ENCODE measurements at regions not wholly inside any gene's neighbourhood (a gene's known extent, or its start where the extent isn't known, plus 50 kb on each side); places are given as distances from the start of the nearest gene placed in this dataset.

DNA sequence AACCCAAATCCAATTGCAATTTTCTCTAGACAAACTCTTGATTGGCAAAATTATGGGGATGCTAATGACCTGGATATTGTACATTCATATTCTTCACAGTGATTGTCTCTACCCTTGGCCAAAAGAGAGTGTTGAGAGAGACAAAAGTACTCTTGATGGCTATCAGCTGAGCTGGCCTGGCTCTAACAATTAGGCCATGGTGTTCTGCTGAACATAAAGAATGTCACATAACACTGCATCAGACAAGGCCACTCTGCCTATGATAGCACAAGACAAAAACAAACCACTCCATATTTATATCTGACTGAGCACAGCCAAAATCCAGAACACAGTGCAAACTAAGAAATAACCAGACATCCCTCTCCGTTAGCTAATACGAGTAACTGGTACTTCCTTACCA, 101.7 kb downstream of the ADAMTS1 start:
- no peak for DNase-seq (ENCODE audit: low spot score)
- ATAC-seq, result no peak

GRCh38 chr21:26739189-26739588, 106.0 kb downstream of the ADAMTS1 start:
- DNase-seq (ENCODE audit: low spot score) (no peak), ATAC-seq (no peak)

DNA sequence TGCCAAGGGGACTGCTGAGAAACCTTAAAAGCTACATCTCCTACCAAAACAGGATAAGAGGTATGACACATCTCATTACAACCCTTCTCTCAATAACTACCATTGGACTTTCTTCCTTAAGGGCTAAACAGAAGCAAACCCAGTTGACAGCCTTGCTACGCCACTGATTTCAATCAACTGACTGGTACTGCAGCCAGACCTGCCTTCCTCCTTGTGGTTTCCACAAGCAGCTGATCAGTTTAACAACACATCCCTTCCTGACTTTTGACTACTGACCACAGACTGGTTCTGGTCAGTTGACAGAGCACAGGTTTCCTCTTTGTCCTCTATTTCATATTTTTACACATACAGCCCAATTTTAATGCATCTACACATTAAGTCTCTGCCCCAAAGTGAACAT, 108.8 kb downstream of the ADAMTS1 start:
- ATAC-seq (no peak), DNase-seq (ENCODE audit: low spot score) (no peak)

DNA sequence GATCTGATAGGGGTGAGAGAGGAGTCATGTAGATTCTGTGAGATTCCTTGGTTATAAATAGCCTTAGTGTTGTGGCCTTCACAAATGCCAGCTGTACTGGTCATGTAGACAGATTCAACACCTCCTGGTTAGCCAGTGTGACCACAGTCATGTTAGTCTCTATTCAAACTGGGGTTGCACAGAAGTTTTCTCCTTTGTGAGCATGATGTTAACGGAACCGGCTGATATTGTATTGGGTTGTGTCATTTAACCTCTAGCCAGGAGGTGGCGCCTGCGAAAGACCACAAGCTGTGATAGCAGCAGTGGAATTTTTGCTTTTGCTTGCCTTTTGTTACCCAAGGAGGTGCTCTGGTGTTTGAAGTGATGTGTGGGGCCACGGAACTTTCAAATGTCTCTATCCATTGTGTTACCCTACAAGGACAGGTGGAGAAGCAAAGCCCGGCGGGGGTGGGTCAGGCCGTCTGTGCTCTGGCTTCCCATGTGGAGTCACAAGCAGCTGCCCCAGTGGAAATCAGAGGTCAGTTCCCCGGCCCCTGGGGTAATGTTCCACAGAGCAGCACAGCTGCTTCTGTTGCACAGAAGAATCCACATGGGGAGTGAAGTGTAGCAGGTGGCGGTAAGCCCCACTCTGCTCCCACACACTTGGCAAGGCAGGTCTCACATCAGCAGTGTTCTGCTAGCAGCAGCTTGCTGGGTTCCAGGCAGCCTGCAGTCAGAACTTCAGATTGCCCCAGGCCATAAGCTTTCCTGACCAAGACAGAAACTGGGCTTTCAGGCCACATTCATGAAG, 112.6 kb downstream of the ADAMTS1 start:
- ATAC-seq, result peak; percentile 88
- peak; percentile 48 for DNase-seq (ENCODE audit: low spot score)

DNA sequence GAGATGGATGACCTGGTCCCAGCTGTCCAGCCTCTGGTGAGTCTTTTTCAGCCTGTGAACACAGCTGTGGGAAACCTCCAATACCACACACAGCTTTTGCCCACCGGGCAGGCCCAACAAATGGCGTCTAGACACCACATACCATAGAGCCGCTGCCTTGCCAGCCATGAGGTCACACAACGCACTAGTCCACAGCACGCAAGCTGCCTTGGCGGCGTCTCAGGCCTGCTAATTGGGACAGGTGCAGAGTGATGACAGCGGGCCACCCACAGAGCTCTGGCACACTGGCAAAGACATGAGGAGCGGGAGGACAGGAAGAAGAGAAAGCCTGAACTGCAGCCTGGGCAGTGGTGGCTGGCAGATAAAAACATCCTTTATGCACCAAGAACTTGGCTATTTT, 125.5 kb downstream of the ADAMTS1 start:
- no peak for ATAC-seq
- DNase-seq (ENCODE audit: low spot score), result no peak

DNA sequence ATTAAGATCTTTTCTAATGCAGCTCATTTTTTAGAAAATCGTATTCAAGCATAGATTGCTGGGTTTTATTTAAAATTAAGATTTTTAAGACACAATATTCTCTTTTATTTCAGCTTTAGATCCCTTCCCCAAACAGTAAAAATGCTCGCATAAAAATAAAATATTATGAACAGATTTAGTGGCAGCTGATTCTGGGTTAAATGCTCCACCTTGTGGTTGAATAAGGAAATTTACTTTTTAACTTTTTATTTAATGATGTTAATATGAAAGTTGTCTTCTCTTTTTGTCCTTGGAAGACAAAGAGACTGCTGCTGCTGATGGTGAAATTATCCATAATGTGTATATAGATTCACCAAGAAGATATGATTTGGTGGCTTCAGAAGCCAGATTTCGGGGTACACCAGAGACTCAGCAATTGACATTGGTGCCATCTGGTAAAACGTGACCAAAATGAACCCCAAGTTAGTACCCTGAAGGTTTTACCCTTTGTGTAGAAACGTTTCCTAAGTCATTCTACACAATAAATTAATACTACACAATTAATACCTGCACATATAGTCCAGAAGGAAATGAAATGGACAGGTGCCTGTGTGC, 128.0 kb downstream of the ADAMTS1 start:
- DNase-seq (ENCODE audit: low spot score), result no peak
- peak; percentile 45 for ATAC-seq

- peak; percentile 96 for ATAC-seq
- no peak for DNase-seq (ENCODE audit: low spot score)
These were observed 129.2 kb downstream of the ADAMTS1 start for GRCh38 chr21:26715878-26716506.

DNA sequence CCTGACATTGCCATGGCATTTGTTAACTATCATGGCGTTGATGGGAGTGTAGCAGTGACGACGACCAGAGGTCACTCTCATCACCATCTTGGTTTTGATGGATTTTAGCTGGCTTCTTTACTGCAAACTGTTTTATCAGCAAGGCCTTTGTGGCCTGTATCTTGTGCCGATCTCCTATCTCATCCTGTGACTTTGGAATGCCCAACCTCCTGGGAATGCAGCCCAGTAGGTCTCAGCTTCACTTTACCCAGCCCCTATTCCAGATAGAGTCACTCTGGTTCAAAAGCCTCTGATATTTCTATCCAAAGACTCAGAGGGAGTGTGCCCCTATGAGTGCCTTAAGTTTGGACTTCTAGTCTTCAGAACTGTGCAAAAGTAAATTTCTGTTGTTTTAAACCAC, 130.1 kb downstream of the ADAMTS1 start:
- no peak for DNase-seq (ENCODE audit: low spot score)
- ATAC-seq, result no peak

DNA sequence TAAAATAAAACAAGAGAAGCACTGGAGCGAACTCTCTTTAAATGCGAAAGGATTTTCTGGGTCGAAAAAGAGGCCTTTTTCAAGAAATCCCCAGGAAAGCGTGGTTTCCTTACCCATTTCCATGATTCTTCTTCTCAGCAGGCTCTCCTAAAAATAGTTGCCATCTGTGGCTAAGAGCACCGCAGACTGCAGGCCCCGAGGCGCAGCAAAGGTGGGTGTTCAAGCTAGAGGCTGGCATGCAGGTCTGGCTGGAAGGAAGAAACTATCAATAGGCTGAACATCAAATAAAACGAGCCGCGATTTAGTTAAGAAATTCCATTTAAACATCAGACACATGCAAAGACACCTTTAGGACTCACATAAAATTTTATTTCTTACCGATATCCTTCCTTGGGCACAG, 135.1 kb downstream of the ADAMTS1 start:
- DNase-seq (ENCODE audit: low spot score) (no peak), ATAC-seq (no peak)

GRCh38 chr21:26709090-26709489, 136.0 kb upstream of the CYYR1 start:
- ATAC-seq (no peak), DNase-seq (ENCODE audit: low spot score) (no peak)

DNA sequence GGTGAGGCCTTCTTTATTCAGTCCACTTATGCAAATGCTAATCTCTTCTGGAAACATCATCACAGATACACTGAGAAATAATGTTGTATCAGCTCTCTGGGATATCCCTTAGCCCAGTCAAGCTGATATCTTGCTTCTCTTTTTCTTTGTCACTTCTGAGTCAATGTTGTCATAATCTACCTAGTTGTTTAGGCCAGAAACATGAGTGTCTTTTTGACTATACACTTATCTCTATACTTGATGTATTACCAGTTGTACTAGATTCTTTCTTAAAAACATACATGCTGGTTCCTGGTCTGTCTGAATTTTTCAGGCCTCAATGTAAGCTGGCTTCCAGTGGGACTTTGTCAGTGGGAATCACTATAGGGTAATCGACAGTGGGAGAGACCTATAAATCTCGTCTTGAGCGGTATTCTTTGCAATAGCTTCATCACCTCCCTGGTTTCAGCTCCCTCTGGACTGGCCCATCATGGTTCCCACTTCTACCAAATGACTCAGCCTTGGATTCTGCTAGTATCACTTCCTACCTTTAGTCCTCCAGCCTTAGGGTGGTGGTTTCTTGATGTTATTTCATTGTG, 135.2 kb upstream of the CYYR1 start:
- ATAC-seq (no peak), DNase-seq (ENCODE audit: low spot score) (no peak)

GRCh38 chr21:26707246-26707645, 134.2 kb upstream of the CYYR1 start:
- no peak for DNase-seq (ENCODE audit: low spot score)
- ATAC-seq, result no peak

DNA sequence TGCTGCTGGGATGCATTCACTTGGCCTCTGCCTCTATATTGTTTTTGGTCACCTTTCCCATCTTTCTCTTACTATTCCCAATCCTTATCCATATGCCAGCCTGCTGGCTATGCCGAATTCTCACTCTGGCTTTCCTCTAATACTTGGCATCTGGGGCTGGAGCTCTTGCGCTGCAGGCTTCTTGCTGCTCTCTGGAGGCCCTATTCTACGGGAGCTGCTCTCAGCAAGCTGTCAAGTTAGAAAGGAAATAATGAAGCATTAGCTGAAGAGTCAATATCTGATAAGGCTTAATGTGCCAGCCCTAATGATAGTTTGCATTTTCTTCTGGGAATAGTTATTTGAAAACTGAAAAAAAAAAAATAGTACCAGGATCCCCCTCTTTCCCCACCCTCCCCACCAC, 125.3 kb upstream of the CYYR1 start:
- DNase-seq (ENCODE audit: low spot score), result no peak
- ATAC-seq, result no peak

DNA sequence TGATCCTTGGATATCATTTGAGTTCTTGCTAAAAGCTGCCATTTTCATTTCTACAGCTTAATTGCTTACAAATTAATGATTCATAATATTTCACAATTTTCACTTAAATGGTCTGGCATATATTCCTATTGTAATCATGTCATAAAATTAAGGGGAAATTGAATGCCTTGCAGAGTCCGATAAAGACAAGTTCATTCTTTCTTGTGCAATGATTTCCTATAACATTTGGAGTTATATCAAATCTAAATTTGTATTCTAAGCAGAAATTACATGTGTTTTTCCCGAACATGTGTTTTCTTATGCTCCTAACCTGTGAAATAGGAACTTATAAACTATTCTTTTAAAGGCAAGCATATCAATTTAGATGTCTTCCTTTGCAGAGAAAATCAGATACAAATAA, 118.3 kb upstream of the CYYR1 start:
- no peak for DNase-seq (ENCODE audit: low spot score)
- no peak for ATAC-seq

GRCh38 chr21:26686705-26687104, 113.6 kb upstream of the CYYR1 start:
- ATAC-seq (no peak), DNase-seq (ENCODE audit: low spot score) (no peak)

DNA sequence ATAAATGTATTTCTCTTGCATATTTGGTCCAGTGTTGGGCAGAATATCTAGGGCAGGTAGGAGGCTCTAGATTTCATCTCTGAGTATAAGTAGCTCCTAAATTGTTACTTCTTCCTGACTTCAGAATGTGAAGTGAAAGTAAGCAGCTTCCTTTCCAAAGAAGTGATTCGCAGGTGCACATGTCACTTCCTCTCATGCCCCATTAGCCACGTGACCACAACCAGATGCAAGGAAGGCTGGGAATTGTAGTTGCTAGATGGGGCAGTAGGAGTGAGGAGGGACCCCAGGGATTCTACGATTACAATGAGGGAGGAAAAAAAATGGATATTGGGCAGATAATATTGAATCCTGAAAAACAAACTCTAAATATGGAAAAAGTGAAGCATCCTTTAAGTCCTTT, 113.2 kb upstream of the CYYR1 start:
- DNase-seq (ENCODE audit: low spot score), result no peak
- peak; percentile 67 for ATAC-seq

GRCh38 chr21:26684889-26685288, 111.8 kb upstream of the CYYR1 start:
- DNase-seq (ENCODE audit: low spot score) (no peak), ATAC-seq (no peak)

DNA sequence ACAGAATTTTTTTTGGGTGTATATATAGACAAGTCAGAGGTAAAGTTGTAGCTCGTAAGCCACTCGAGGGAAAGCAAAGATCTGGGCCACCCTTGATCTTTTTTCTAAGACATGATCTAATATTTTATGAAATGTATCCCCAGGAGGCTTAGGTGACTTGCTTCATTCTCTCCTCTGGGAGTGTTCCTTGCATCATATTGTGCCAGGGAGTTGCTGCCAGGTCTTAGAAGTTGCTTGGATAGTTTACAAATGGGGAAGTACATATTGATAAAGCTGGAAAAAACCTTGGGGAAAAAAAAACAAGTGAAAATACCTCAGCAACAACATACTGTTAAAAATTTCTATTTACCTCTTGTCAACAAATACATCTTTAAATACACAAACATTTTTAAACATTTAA, 110.9 kb upstream of the CYYR1 start:
- ATAC-seq (no peak), DNase-seq (ENCODE audit: low spot score) (no peak)

GRCh38 chr21:26679284-26679683, 106.2 kb upstream of the CYYR1 start:
- no peak for DNase-seq (ENCODE audit: low spot score)
- no peak for ATAC-seq

DNA sequence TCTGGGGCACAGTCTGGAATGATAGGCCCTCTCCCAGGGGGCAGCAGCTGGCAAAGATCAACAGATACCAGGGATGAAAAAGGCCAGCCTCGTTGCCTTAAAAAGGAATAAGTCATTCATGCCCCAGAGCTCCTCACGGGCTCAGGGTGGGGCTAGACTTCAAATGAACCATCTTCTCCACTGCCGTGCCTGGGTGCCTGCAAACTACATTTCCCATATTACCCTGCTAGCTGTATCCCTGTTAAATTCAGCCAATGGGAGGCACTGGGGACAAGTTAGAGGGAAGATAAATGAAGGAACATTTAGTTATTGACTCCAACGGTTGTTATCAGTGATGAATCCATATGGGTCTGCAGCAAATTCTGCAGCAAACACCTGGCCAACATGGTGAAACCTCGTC, 101.2 kb upstream of the CYYR1 start:
- no peak for ATAC-seq
- DNase-seq (ENCODE audit: low spot score), result no peak

- no peak for ATAC-seq
- DNase-seq (ENCODE audit: low spot score), result no peak
These were observed 96.2 kb upstream of the CYYR1 start for GRCh38 chr21:26669215-26669764.

GRCh38 chr21:26659757-26660156, 86.7 kb upstream of the CYYR1 start:
- DNase-seq (ENCODE audit: low spot score) (no peak), ATAC-seq (no peak)

All from left lobe of liver (tissue), 2 donors.